Kidney epithelial cell (primary cell): ENCODE measurements at regions not wholly inside any gene's neighbourhood (a gene's known extent, or its start where the extent isn't known, plus 50 kb on each side); places are given as distances from the start of the nearest gene placed in this dataset.

ENCODE experiments used
- DNase-seq: peaks from one replicate; pipeline ENCODE4 v3.0.0-alpha.2; 2010; ENCODE audit warnings: low read depth
- H3K27me3 ChIP-seq: 2 replicates; pipeline ENCODE4 v1.6.0; 2011; ENCODE audit warnings: low read length; ENCODE audit not compliant: control insufficient read depth, insufficient read depth
- H3K36me3 ChIP-seq: 2 replicates; pipeline ENCODE4 v1.5.1; 2011; ENCODE audit warnings: low read length; ENCODE audit not compliant: control insufficient read depth, insufficient read depth
- H3K4me3 ChIP-seq: 2 replicates; pipeline ENCODE4 v1.5.1; 2011; ENCODE audit warnings: low read depth, mild to moderate bottlenecking, control low read depth, low read length
- CTCF ChIP-seq: IDR thresholded peaks from 2 replicates; pipeline ENCODE4 v1.5.1; 2011; ENCODE audit warnings: mild to moderate bottlenecking, moderate library complexity, low read length, control low read depth, inconsistent platforms; ENCODE audit not compliant: insufficient read depth, poor library complexity, severe bottlenecking

GRCh38 chr4:1489639-1489995 is 83.4 kb upstream of the NKX1-1 start:
- no peak for DNase-seq
- TF ChIP-seq CTCF = no peak
- no peak overlapping the region for H3K4me3 ChIP-seq
- H3K36me3 ChIP-seq = no peaks in the 10 kb centered on the region
- peaks cover 57% of the 10 kb centered on the region for H3K27me3 ChIP-seq

DNA sequence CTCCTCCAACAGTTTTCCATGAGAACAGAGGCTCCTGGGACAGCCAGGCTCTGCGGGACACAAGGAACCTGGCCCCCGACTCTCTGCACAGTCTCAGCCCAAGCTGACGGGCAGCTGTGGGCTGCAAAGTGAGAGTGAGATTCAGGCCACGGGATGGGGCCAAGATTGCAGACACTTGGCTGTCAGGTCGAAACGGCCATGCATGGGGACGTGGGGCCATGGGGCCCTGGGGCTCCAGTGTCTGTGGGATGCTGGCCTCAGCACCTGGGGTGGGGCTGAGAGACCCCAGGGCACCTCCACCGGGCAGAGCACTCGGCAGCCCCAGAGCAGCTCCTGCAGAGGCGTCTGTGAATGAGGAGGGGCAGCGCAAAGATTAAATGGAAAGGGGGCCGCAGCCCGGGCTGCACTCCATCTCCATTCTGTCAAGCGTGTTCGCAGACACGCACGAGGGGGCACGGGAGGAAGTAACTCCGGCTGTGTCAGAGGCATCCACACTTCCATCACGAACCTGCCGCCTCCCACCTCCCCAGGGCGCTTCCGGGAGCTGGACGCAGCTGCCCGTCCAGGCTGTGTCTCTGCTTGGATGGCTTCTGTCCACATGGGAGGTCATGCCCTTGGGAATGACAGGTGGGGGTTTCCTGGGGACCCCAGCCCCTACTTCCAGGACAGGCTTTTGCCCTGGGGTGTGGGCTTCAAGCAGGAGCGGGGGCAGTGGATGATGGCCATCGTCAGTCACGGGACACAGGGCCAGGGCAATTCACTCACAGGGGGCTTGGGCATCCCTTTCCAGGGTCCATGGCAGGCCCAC is 82.8 kb upstream of the NKX1-1 start:
- Histone ChIP-seq H3K36me3 (no peaks in the 10 kb centered on the region), H3K27me3 (peaks cover 57% of the 10 kb centered on the region), H3K4me3 (no peak overlapping the region)
- no peak for TF ChIP-seq CTCF
- DNase-seq = no peak

GRCh38 chr4:1488357-1488756 is 82.1 kb upstream of the NKX1-1 start:
- Histone ChIP-seq H3K36me3 (no peaks in the 10 kb centered on the region), H3K4me3 (no peak overlapping the region), H3K27me3 (peaks cover 52% of the 10 kb centered on the region)
- no peak for DNase-seq
- no peak for TF ChIP-seq CTCF

- Histone ChIP-seq H3K27me3 (peaks cover 46% of the 10 kb centered on the region), H3K4me3 (no peak overlapping the region), H3K36me3 (no peaks in the 10 kb centered on the region)
- no peak for DNase-seq
- TF ChIP-seq CTCF = no peak
Measured at GRCh38 chr4:1487761-1488160, 81.5 kb upstream of the NKX1-1 start.

GRCh38 chr4:1487106-1487505 is 80.9 kb upstream of the NKX1-1 start:
- Histone ChIP-seq H3K36me3 (no peaks in the 10 kb centered on the region), H3K27me3 (peaks cover 39% of the 10 kb centered on the region), H3K4me3 (no peak overlapping the region)
- DNase-seq = no peak
- TF ChIP-seq CTCF = no peak

DNA sequence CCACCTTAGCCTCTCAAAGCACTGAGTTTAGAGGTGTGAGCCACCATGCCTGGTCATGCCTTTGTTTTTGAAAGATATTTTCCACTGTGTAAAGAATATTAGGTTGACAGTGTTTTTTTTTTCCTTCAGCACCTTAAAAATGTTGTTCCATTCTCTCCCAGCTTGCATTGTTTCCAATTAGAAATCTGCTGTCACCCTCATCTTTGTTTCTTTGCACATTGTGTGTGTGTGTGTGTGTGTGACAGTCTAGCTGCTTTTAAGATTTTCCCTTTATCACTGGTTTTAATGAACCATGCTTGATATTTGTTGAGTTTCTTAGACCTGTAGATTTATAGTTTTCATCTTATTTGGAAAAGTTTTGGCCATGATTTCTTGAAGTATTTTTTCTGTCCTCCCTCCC is 79.0 kb upstream of the NKX1-1 start:
- TF ChIP-seq CTCF = no peak
- no peak overlapping the region for H3K4me3 ChIP-seq

More for the DNA sequence above, 79.0 kb upstream of the NKX1-1 start:
- no peaks in the 10 kb centered on the region for H3K36me3 ChIP-seq
- DNase-seq = no peak
- peaks cover 21% of the 10 kb centered on the region for H3K27me3 ChIP-seq
